HG02678 (cell line): ENCODE measurements at regions not wholly inside any gene's neighbourhood (a gene's known extent, or its start where the extent isn't known, plus 50 kb on each side); places are given as distances from the start of the nearest gene placed in this dataset.

ENCODE experiments used
- ATAC-seq: cut with Tn5 transposase; IDR thresholded peaks from one replicate; pipeline ENCODE4 v1.9.1; 2021; ENCODE audit warnings: mild to moderate bottlenecking, moderate library complexity; ENCODE audit not compliant: unreplicated experiment

DNA sequence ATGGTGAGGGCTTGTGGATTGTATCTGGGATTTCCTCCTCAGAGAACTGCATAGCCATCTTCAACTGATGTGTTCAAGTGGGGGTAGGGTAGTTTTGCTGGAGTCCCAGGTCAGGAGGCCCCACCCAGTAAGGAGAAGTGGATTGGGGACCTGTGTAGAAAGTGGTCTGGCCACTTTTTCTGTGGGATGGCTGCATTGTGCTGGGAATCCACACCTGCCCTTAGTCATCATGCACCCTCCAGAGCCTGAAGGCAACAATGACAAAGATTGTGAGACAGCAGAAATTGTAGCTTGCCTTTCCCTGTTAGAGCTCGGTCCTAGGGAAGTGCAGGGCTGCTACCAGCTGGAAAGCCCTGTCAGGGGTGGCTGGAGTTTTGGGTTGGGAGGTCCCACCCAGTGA is 255.4 kb downstream of the NDFIP2 start:
- ATAC-seq, result no peak

GRCh38 chr13:79735228-79735627 is 254.3 kb downstream of the NDFIP2 start:
- no peak for ATAC-seq

DNA sequence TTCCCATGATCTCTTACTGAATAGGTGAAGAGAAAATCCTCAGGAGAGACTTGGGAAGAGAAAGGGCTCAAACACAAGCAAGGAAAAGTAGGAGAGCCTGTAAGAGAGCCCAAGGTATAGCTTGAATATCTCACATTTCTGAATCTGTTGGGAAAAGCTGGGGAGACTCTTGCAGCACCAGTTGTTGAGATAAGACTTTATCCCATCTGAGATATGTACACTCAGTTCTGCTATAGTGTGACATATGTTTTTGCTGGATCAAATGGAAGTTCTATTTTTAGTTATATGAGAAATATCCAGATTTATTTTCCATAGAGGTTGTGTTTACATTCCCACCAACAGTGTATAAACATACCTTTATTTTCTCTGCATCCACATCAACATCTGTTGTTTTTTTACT is 246.1 kb downstream of the NDFIP2 start:
- no peak for ATAC-seq

GRCh38 chr13:79725841-79726240 is 244.9 kb downstream of the NDFIP2 start:
- no peak for ATAC-seq

- no peak for ATAC-seq
Measured at GRCh38 chr13:79724348-79725103, 243.6 kb downstream of the NDFIP2 start.

- ATAC-seq, result no peak
Measured at GRCh38 chr13:79723519-79724024, 242.6 kb downstream of the NDFIP2 start.

- ATAC-seq, result no peak
Measured at GRCh38 chr13:79722885-79723445, 242.0 kb downstream of the NDFIP2 start.

DNA sequence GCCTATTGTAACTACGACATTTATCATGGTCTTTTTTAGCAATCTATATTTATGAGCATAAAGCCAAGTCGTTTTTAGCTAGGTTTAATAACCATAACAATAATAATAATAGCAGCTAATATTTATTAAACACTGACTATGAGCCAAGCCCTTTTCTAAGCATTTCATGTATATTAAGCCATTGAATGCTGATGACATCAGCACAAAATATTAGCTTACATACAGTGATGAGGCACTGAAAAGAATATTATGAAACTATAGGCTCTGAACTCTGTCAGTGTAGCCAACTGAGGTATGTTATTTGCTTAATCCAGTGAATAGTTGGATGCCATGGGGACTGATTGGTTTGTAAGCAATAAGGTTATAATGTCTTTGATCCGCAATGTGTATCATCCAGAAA is 235.2 kb downstream of the NDFIP2 start:
- no peak for ATAC-seq

DNA sequence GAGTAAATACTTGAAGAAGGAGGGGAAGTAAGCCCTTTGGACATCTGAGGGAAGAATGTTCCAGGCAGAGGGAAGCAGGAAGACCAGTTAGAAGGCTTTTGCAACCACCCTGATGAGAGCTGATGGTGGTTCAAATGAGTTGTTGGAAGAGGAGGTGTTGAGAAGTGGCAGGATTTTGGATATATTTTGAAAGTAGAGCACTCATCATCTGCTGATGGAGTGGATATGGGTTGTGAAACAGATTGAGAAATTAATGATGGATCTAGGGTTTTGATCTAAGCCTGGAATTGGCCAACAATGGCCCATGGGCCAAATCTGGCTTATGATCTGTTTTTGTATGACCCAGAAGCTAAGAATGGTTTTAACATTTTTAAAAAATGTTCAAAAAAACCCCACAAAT is 230.7 kb downstream of the NDFIP2 start:
- ATAC-seq, result no peak

GRCh38 chr13:79710376-79710775 is 229.4 kb downstream of the NDFIP2 start:
- ATAC-seq, result no peak

- ATAC-seq, result no peak
Measured at GRCh38 chr13:79709471-79709870, 228.5 kb downstream of the NDFIP2 start.

- ATAC-seq, result no peak
Measured at GRCh38 chr13:79703772-79704171, 222.8 kb downstream of the NDFIP2 start.

- no peak for ATAC-seq
Measured at GRCh38 chr13:79695754-79696153, 214.8 kb downstream of the NDFIP2 start.

DNA sequence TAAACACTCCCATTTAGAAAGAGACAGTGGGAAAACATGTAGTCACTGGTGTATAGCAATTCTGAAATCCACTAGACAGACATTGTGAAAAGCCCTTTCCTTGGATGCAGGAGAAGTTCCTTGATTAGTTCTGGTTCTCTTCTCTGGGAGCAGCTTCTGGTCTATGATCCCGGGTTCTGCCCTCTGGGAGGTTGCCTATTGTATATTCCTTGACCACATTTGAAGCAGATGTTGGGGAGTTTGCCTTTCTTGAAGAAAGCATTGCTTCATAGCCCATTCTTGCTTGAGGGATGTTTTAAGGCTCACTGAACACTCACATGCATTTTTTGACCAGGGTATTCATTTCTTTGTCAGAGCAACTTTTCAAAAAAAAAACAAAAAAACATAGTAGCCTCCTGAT is 211.9 kb downstream of the NDFIP2 start:
- no peak for ATAC-seq

- no peak for ATAC-seq
Measured at GRCh38 chr13:79691826-79692225, 210.9 kb downstream of the NDFIP2 start.

DNA sequence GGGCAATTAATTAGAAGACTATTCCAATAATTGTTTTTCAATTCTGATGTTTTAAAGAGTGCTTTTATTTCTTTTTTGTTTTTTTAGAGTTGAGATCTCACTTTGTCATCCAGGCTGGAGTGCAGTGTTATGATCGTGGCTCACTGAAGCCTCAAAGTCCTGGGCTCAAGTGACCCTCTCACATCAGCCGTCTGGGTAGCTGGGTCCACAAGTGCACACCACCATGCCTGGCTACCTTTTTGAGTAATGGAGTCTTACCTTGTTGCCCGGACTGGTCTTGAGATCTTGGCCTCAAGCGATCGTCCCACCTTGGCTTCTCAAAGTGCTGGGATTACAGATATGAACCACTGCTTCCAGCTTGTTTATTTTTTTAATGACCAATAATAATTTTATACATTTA is 207.8 kb downstream of the NDFIP2 start:
- no peak for ATAC-seq

GRCh38 chr13:79686441-79686840 is 205.5 kb downstream of the NDFIP2 start:
- no peak for ATAC-seq

GRCh38 chr13:79684371-79684770 is 203.4 kb downstream of the NDFIP2 start:
- ATAC-seq, result no peak

- ATAC-seq, result no peak
Measured at GRCh38 chr13:79682164-79682563, 201.2 kb downstream of the NDFIP2 start.

GRCh38 chr13:79681069-79681468 is 200.1 kb downstream of the NDFIP2 start:
- ATAC-seq, result no peak

DNA sequence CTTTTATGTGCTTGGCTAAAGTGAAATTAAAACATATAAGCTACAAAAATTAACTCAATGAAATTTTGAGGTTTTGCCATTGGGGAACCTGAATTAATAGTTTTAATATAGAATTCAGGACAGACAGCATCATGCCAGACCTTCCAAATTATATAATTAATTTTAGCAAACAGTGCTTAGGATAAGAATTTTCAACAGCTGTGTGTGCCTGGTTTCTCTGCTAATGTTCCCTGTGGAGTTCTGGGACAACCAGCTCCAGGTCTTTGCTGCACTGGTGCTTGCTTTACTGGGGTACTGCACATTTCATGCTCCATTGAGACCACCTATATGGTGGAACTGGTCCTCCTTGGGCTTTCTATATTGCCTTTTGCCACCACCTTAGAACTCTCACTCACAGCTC is 199.5 kb downstream of the NDFIP2 start:
- no peak for ATAC-seq

DNA sequence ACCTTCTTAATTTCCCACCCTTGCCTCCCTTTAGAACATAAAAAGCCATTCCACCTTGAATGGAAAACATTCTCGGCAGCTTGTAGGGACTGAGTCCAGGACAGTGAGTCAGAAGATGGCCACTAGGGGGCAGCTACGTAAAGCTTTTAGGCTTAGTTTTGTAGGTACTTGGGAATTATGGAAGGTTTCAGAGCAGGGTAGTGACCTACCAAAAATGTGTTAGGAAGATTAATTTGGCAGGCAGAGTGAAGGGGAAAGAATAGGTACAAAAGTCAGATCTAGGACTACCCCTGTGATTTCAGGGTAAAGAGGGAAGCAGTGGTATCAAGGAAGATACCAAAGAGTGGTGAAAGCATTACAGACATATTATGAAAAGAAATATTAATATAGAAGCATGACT is 198.4 kb downstream of the NDFIP2 start:
- ATAC-seq, result peak; percentile 73

- no peak for ATAC-seq
Measured at GRCh38 chr13:79678100-79678499, 197.1 kb downstream of the NDFIP2 start.
